NCI-H2171 treated with DMSO at 0.1 percent for 48 hours (cell line): ENCODE measurements at regions not wholly inside any gene's neighbourhood (a gene's known extent, or its start where the extent isn't known, plus 50 kb on each side); places are given as distances from the start of the nearest gene placed in this dataset.
A peak's percentile ranks its signal among the peaks of the same experiment; 100 is the strongest.

ENCODE experiments used
- DNase-seq: peaks from one replicate; lab custom pipeline; 2025; lab: John Stamatoyannopoulos, UW

DNA sequence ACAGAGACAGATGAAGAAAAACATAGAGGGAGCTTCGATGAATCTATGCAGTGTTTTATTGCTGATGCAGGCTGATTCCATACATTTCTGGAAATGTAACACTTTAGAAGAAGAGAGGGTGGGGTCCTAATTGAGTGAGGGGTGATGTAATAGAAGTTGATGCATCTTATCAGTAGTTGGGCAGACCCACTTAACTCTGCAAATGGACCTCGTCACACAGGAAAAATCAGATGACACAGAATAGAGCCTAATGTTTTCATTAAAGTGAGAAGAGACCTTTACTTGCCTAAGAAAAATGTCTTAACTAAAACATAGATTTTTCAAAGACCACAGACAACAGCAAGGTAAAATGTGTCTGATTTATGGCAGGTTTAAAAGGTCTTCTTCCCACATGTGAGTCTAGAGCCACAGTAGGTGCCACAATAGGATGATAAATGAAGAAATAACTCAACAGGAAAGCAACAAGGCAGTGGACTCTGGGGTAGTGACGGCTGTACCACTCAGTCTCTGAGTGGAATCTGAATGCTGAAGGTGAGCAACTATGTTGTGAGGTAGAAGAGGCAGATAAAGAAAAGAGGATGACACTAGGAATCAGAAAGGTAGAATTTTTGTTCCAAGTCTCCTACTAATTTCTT is 414.7 kb upstream of the PIK3C3 start:
- no peak for DNase-seq

DNA sequence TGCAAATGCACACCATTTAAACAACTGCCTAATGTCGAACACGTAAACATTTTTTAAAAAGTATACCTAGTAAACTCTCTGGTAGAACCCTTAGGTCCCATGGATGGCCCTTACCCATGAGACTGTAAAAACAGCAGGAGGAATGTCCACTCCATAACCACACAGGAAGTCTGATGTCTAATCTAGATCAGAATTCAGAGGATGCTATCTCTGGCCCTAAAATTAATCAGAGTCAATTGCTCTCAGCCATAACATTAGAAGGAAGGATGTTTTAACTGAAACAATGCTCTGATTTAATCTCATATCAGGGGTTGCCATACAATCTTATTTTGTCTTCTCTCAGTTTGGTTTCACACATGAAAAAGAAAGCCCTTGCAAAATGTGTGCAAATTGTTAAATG is 416.3 kb upstream of the PIK3C3 start:
- no peak for DNase-seq

DNA sequence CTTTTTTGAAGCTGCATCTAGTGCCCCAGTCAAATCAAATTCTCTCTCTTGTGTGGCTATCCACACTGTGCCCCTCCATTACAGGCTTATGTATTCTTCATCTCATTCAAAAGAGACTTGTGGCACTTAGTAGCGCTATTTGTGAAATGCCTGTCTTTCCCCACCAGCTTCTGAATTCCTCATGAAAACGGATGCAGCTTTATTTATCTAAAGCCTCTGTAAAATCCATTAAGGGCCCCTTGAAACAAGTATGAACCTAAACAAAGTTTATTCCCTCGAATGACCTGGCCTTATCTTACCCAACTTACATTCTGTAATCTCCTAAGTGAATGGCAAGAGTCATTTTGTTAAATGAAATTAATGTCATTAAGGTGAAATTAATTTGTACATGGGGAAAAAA is 417.4 kb upstream of the PIK3C3 start:
- DNase-seq, result no peak

DNA sequence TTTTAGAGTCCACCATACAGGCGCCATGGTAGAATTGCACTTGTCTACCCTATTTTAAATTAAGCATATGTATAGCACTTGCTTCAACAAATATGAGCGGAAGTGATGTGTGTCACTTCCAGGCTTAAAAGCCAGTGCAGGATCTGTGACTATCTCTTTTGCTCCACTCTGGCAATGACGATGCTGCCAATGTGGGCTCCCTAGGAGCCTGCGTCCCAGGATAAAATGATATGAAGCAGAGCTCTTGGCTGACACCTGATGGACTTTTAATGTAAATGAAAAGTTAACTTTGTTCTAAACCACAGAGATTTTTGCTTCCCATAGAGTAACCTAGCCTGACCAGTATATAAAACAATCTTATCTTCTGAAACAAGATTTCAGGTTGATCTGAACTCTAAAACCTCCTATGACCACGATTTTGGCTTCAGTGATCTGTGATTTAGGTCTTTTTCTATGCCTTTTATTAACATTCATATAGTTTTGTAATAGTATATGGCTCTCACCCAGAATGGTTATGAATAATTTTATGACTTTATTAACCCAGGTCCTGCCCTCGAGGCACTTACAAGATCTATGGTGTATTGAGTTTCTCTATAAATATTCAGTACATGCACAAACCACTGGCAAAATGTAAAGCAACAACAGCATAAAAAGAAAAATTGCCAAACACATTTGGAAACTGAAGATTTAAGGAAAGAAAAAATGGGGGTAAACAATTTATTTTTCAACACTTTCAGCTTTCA is 422.5 kb upstream of the PIK3C3 start:
- DNase-seq, result no peak

DNA sequence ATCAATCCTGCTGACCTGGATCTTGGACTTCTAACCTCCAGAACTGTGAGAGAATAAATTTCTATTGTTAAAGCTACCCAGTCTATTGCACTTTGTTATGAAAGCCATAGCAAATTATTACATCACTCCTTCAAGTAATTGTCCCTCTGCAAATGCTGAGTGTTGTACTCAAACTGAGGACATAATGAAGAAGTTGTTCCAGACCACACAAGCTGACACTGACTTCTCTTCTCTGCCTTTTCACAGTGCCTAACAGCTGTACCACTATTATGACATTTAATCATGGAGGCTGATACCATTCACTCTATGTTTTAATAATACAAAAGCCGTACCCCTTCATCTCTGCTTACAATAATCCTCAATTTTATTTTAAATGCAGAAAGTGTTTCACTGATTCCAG is 424.1 kb upstream of the PIK3C3 start:
- no peak for DNase-seq

- no peak for DNase-seq
Observed at GRCh38 chr18:41529093-41529492, 425.9 kb upstream of the PIK3C3 start.

DNA sequence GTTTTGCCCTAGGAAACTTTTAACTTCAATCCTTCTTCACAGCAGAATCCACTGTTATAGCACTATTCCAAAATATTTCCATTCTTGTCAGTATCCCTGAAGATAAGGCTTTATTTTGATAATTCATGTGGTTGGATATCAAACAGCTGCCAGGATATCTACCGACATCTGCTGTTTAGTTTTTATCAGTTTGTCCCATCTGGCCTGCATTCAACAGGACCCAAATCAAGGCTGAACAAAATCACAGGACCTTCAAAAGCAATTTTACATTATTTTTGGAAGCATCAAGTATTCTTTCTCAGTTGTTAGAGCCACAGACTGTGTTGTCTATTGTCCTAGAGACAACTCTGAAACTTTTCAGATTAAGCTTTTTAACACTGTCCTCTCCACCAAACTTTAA is 429.0 kb upstream of the PIK3C3 start:
- DNase-seq, result peak; percentile 66

GRCh38 chr18:41524674-41525470 is 430.2 kb upstream of the PIK3C3 start:
- peak; percentile 44 for DNase-seq

GRCh38 chr18:41517142-41517541 is 437.9 kb upstream of the PIK3C3 start:
- DNase-seq, result no peak

DNA sequence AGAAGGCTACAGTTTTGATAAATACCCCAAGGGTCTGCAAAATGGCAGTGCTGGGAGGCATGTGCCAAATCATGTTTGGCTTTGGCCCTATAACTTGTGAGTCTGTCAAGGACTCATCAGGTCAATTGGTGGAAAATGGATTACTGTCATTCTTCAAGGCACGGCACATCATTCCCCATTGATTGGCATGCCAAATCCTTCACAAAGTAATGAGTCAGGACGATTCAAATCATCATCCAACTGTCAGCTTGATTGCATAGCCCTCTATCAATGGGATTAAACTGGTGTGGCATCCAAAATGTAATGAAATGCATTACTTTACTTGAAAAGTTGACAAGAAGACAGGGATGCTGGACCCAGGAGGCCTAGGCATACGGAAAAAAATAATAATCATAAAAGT is 441.6 kb upstream of the PIK3C3 start:
- no peak for DNase-seq

DNA sequence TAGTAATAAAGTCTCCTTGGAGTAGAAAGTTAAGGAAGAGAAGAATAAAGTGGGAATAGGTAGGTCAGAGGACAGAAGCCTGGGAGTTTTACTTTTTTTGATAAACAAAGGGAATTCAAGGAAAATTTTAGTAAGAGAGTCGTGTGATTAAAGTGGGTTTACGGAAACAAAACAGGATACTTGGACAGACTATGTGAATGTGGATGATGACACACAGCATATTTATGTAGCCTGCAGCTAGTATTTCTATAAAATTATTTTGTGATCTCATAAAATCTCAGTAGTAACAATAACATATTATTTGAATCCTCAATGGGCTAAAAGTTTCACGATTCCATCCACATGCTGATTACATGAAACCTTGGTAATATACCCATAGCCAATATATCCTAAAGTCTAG is 450.7 kb upstream of the PIK3C3 start:
- DNase-seq, result no peak

- no peak for DNase-seq
Observed at GRCh38 chr18:41501848-41502247, 453.2 kb upstream of the PIK3C3 start.

DNA sequence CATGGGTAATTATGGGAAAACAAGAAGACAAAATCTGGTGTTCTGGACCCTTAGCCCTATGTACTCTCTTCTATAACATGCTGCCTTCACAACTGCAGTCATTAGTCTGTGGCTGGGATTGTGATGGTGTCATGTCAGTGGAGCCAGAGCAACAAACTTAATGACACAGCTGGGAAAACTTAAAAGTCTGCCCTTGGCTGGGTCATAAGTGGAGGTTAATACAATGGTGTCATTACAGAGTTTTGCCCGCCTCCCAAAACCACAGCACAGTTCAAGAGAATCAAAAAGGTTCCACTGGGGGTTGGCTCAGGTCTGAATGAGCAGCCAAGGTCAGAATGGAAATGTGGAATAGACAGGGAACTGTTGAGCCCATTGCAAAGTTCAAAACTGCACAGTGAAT is 455.7 kb upstream of the PIK3C3 start:
- DNase-seq, result no peak

DNA sequence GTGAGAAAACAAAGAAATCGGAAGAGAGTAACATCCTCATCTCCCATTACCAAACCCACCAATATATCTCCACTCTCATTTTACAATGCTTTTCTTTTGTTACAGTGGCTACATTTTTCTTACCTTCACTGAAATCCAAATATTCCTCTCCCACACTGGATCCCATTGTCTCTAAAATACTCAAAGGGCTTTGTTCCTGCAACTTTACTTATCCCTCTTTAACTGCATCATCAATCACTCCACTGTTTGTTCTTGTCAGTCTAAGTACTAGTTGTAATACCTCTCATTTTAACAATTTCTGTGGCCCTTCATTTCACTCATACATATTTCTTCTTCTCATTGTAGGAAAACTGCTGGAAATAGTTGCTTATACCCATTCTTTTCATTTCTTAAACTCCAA is 464.2 kb upstream of the PIK3C3 start:
- no peak for DNase-seq

DNA sequence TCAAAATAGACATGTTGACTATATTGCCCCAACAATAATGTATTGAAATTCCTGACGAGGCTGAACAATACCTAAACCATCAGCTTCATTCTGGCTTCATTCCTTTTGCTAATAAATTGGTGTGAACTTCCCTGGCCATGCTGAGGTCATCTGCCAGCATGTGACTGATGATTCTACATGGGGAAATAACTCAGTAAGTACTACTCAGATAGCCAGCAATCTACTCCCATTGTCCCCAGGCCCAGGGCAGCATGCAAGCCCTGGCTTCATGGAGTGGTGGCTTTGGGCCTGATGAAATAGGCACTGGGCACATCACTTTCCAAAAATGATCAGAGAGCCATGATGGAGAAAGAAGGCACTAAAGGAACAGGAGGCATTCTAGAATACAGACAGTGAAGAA is 468.5 kb upstream of the PIK3C3 start:
- DNase-seq, result no peak

- DNase-seq, result no peak
Observed at GRCh38 chr18:41484069-41484468, 471.0 kb upstream of the PIK3C3 start.

DNA sequence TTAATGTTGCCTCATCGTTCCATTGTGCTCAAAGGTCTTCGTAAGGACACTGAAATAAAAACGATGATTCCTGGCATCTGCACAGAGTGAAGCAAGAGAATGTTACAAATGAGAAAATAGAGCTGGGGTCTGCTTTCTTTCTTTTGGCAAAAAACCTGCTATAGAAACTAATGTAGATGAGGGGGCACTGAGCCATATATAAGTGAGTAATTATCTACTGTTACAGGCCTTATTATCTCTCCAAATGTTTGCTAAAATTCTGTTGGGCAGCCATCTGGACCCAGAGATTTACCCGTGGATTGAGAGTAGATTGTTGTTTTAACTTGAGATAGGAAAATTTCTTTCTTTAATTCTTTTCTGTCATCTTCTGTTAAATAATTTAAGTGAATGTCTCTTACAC is 472.5 kb upstream of the PIK3C3 start:
- peak; percentile 44 for DNase-seq

GRCh38 chr18:41466436-41467160 is 488.4 kb upstream of the PIK3C3 start:
- DNase-seq, result no peak

DNA sequence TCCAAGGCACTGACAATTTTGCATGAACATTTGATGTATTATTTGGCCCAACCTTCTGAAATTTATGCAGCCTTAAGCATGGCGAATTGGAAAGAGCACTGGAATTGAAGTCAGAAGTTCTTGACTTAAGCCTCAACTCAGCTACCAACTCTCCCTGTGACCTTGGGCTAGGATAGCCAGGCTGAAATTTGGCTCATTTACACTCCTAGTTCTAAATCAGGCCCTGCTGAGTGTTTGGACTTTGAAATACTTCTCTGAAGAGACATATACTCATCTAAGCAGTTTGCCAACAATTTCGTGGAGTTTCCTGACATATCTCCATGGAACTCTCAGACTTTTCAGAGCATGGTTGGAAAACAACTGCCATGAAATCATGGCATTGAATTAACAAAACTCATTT is 489.6 kb upstream of the PIK3C3 start:
- DNase-seq, result no peak

GRCh38 chr18:41464278-41464677 is 490.8 kb upstream of the PIK3C3 start:
- DNase-seq, result no peak

GRCh38 chr18:41462946-41463345 is 492.1 kb upstream of the PIK3C3 start:
- DNase-seq, result no peak

DNA sequence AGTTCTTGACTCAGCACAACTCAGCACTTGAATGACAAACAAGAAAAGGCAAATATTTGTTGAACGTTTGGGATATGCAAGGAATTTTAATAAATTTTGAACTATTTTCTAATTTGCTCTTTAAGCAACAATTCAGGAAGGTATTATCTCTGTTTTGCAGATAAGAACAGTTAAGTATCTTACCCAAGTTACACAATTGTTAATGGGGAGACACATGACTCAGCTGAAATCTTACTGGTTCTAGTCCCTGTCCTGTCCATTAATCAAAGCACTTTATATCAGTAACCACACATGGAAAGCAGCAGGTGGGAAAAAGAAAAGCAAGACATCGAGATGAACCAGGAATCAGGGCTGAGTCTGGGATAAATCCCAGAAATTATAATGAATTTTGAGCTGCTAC is 493.9 kb upstream of the PIK3C3 start:
- DNase-seq, result no peak

- DNase-seq, result no peak
Observed at GRCh38 chr18:41459656-41460055, 495.4 kb upstream of the PIK3C3 start.
